A549 (cell line): ENCODE measurements at regions not wholly inside any gene's neighbourhood (a gene's known extent, or its start where the extent isn't known, plus 50 kb on each side); places are given as distances from the start of the nearest gene placed in this dataset.
"Not testable (repeated sequence)": the region's sequence is repeated elsewhere in the genome, so short reads cannot be mapped to it uniquely, and the experiment has no call there.

Source experiments
- ATAC-seq, 2 experiments: fragments of 200-7000 bp in 1 of 2; fragments of >200 bp in 1 of 2; cut with Nextera tagmentation in 1 of 2; cut with Tn5 transposase in 1 of 2; 3 replicates each; pipeline versions ENCODE4 v1.8.0 to v1.9.1; 2018 to 2020; ENCODE audit warnings: mild to moderate bottlenecking in 1 of 2, moderate library complexity in 1 of 2
- CTCF ChIA-PET: fragments of 300-600 bp; sonication (Branson Sonifier 250); formaldehyde crosslinking; extraction: SDS; loops from one replicate; lab custom pipeline; 2021; ENCODE audit warnings: antibody characterized with exemption, inconsistent platforms; lab: Yijun Ruan, JAX
- POLR2A ChIA-PET: fragments of 350-600 bp; formaldehyde crosslinking; extraction: SDS; loops from one replicate; lab custom pipeline; 2021; ENCODE audit warnings: antibody characterized with exemption, inconsistent platforms; lab: Yijun Ruan, JAX
- DNase-seq, 2 experiments: peaks; one replicate each; pipeline versions ENCODE4 v3.0.0 to v3.0.0-alpha.2; 2011 to 2016; ENCODE audit warnings: low read depth in 1 of 2, low spot score in 1 of 2
- FAIRE-seq: peaks from 2 replicates; lab custom pipeline; 2011; peaks lifted over from hg19 to GRCh38; lab: Jason Lieb, UNC
- H3K27ac ChIP-seq, 2 experiments: fragments of >200 bp; sonication (Bioruptor Twin); formaldehyde crosslinking; 3 replicates each; pipeline ENCODE4 v1.5.1; 2016 to 2017
- H3K4me1 ChIP-seq: fragments of >200 bp; sonication (Bioruptor Twin); formaldehyde crosslinking; 3 replicates; pipeline ENCODE4 v1.6.1; 2016
- H3K4me2 ChIP-seq: fragments of >200 bp; sonication (Bioruptor Twin); formaldehyde crosslinking; 3 replicates; pipeline ENCODE4 v1.6.1; 2016
- H3K4me3 ChIP-seq: fragments of >200 bp; sonication (Bioruptor Twin); formaldehyde crosslinking; 3 replicates; pipeline ENCODE4 v1.5.1; 2016
- H3K9me3 ChIP-seq: fragments of >200 bp; sonication (Bioruptor Twin); formaldehyde crosslinking; 3 replicates; pipeline ENCODE4 v1.6.1; 2016
- CHD4 ChIP-seq: fragments of 200-600 bp; sonication (generic); IDR thresholded peaks from 2 replicates; pipeline ENCODE4 v1.6.1; 2016; ENCODE audit warnings: antibody characterized with exemption, mild to moderate bottlenecking, borderline replicate concordance
- CTCF ChIP-seq: fragments of >200 bp; sonication (Bioruptor Twin); formaldehyde crosslinking; IDR thresholded peaks from 3 replicates; pipeline ENCODE4 v1.5.1; 2016
- E2F6 ChIP-seq: IDR thresholded peaks from 2 replicates; pipeline ENCODE4 v1.6.1; 2012; ENCODE audit warnings: low read depth, borderline replicate concordance
- FOSB ChIP-seq: fragments of 250-450 bp; sonication (Bioruptor Pico); IDR thresholded peaks from 2 replicates; pipeline ENCODE4 v1.5.0; 2020; ENCODE audit warnings: mild to moderate bottlenecking, moderate library complexity
- HEYL ChIP-seq: fragments of 250-450 bp; sonication (Bioruptor Pico); IDR thresholded peaks from 2 replicates; pipeline ENCODE4 v1.8.0; 2021; ENCODE audit warnings: mild to moderate bottlenecking, moderate library complexity
- HOXB13 ChIP-seq: fragments of 250-450 bp; sonication (Bioruptor Pico); IDR thresholded peaks from 2 replicates; pipeline ENCODE4 v1.5.0; 2020; ENCODE audit warnings: low read depth, mild to moderate bottlenecking, moderate library complexity
- JUN ChIP-seq, 2 experiments: fragments of >200 bp; sonication (Bioruptor Twin); formaldehyde crosslinking; IDR thresholded peaks; 2 replicates in 1 of 2; 3 replicates in 1 of 2; pipeline ENCODE4 v1.6.1; 2016 to 2017
- MYC ChIP-seq: IDR thresholded peaks from 2 replicates; pipeline ENCODE4 v1.6.1; 2012; ENCODE audit warnings: mild to moderate bottlenecking, inconsistent platforms, low read length, improper control_type of control experiment, borderline replicate concordance
- RARB ChIP-seq: fragments of 250-450 bp; sonication (Bioruptor Pico); IDR thresholded peaks from 2 replicates; pipeline ENCODE4 v1.8.0; 2021; ENCODE audit warnings: mild to moderate bottlenecking, moderate library complexity
- RFX5 ChIP-seq: fragments of 450-650 bp; IDR thresholded peaks from 2 replicates; pipeline ENCODE4 v1.7.1; 2014; ENCODE audit warnings: antibody characterized with exemption, mild to moderate bottlenecking, moderate library complexity
- SREBF2 ChIP-seq: fragments of 450-650 bp; IDR thresholded peaks from 2 replicates; pipeline ENCODE4 v1.6.1; 2014; ENCODE audit warnings: mild to moderate bottlenecking, moderate library complexity
- TP53 ChIP-seq: fragments of 250-450 bp; sonication (Bioruptor Pico); IDR thresholded peaks from 2 replicates; pipeline ENCODE4 v1.5.0; 2021; ENCODE audit warnings: mild to moderate bottlenecking, moderate library complexity
- ZSCAN20 ChIP-seq: fragments of 250-450 bp; sonication (Bioruptor Pico); IDR thresholded peaks from 2 replicates; pipeline ENCODE4 v1.8.0; 2022; ENCODE audit warnings: mild to moderate bottlenecking, moderate library complexity
- WGBS: methylation state at CpG from one replicate; pipeline ENCODE4 v1.1.6; 2017; ENCODE audit errors: missing lambda C conversion rate; 5-methylcytosine and 5-hydroxymethylcytosine counted together

GRCh38 chr6:14386668-14387067 is 269.1 kb downstream of the CD83 start:
- Histone ChIP-seq H3K9me3 (no peaks in the 10 kb centered on the region), H3K4me1 (no peaks in the 10 kb centered on the region), H3K4me2 (no peak overlapping the region), H3K27ac (no peak overlapping the region), H3K4me3 (no peak overlapping the region)
- TF ChIP-seq ZSCAN20 (CRISPR knock-in tag) = no peak
- ChIA-PET CTCF (interaction anchor here (0.6 kb wide), 1 partner anchor 522 kb away, joined by 3 read pairs; no protein-coding TSS in a partner anchor), POLR2A (no interaction called here)
- DNase-seq (no peak), ATAC-seq (no peak), FAIRE-seq (no peak)
- WGBS = 51% methylated on average over 4 of the region's 4 CpGs

- H3K9me3 ChIP-seq = no peaks in the 10 kb centered on the region
- 39% methylated on average over 2 of the region's 2 CpGs for WGBS
- no peak for FAIRE-seq
- no peak for DNase-seq
- ATAC-seq = no peak
- ChIA-PET POLR2A (no interaction called here), CTCF (no interaction called here)
- H3K4me1 ChIP-seq = no peaks in the 10 kb centered on the region
- TF ChIP-seq E2F6 (no peak), JUN (IDR thresholded peaks at IDR 0.05) (no peak), RARB (CRISPR knock-in tag) (no peak), TP53 (no peak), CTCF (no peak), MYC (no peak), HOXB13 (no peak), CHD4 (no peak), FOSB (CRISPR knock-in tag) (no peak)
- no peak overlapping the region for H3K27ac ChIP-seq
- H3K4me3 ChIP-seq = no peak overlapping the region
- no peak overlapping the region for H3K4me2 ChIP-seq
Measured at GRCh38 chr6:14388371-14388770, 270.8 kb downstream of the CD83 start.

GRCh38 chr6:14389776-14390175 is 272.2 kb downstream of the CD83 start:
- 74% methylated on average over 2 of the region's 2 CpGs for WGBS
- FAIRE-seq, H3K4me2 ChIP-seq, H3K4me3 ChIP-seq, POLR2A ChIA-PET, DNase-seq, H3K9me3 ChIP-seq, CTCF ChIA-PET, ATAC-seq, H3K4me1 ChIP-seq, H3K27ac ChIP-seq: not testable (repeated sequence)

GRCh38 chr6:14390805-14391204 is 273.2 kb downstream of the CD83 start:
- H3K27ac ChIP-seq = no peak overlapping the region
- POLR2A ChIA-PET = no interaction called here
- WGBS = 58% methylated on average over 2 of the region's 2 CpGs

GRCh38 chr6:14393910-14394309 is 276.3 kb downstream of the CD83 start:
- no peaks in the 10 kb centered on the region for H3K4me1 ChIP-seq

More at GRCh38 chr6:14390805-14391204, 273.2 kb downstream of the CD83 start:
- Histone ChIP-seq H3K9me3 (no peaks in the 10 kb centered on the region), H3K4me3 (no peak overlapping the region), H3K4me2 (no peak overlapping the region), H3K4me1 (no peaks in the 10 kb centered on the region)
- CTCF ChIA-PET = interaction anchor here (0.6 kb wide), 1 partner anchor 189 kb away, joined by 3 read pairs; no protein-coding TSS in a partner anchor
- ATAC-seq (no peak), FAIRE-seq (no peak), DNase-seq (no peak)
- no peak for TF ChIP-seq SREBF2

More at GRCh38 chr6:14393910-14394309, 276.3 kb downstream of the CD83 start:
- no peak overlapping the region for H3K27ac ChIP-seq
- TF ChIP-seq RFX5 (no peak), HEYL (CRISPR knock-in tag) (no peak)
- TF ChIP-seq, all 56 proteins: peak for 0
- ChIA-PET POLR2A (no interaction called here), CTCF (no interaction called here)
- 63% methylated on average over 3 of the region's 4 CpGs for WGBS
- FAIRE-seq (no peak), DNase-seq (no peak), ATAC-seq (no peak)
- Histone ChIP-seq H3K9me3 (no peaks in the 10 kb centered on the region), H3K4me2 (no peak overlapping the region), H3K4me3 (no peak overlapping the region)
